Neural cell (in vitro differentiated cells): ENCODE measurements at regions not wholly inside any gene's neighbourhood (a gene's known extent, or its start where the extent isn't known, plus 50 kb on each side); places are given as distances from the start of the nearest gene placed in this dataset.

Source experiments
- POLR2AphosphoS5 ChIP-seq: IDR thresholded peaks from 2 replicates; pipeline ENCODE4 v1.6.1; 2012
- RAD21 ChIP-seq: fragments of 450-650 bp; conservative IDR thresholded peaks from 2 replicates; pipeline ENCODE4 v1.6.1; 2014; ENCODE audit warnings: antibody characterized with exemption, mild to moderate bottlenecking, moderate library complexity
- TAF1 ChIP-seq: IDR thresholded peaks from 2 replicates; pipeline ENCODE4 v1.6.1; 2012; ENCODE audit warnings: low read depth
- TF ChIP-seq, protein P1 (sequence below): fragments of 450-650 bp; IDR thresholded peaks from 2 replicates; pipeline ENCODE4 v1.5.1; 2014; ENCODE audit warnings: antibody characterized with exemption, mild to moderate bottlenecking, moderate library complexity; ENCODE audit not compliant: poor library complexity, severe bottlenecking
- TF ChIP-seq, protein P2 (sequence below): IDR thresholded peaks from 2 replicates; pipeline ENCODE4 v1.6.1; 2012; ENCODE audit warnings: borderline replicate concordance

DNA sequence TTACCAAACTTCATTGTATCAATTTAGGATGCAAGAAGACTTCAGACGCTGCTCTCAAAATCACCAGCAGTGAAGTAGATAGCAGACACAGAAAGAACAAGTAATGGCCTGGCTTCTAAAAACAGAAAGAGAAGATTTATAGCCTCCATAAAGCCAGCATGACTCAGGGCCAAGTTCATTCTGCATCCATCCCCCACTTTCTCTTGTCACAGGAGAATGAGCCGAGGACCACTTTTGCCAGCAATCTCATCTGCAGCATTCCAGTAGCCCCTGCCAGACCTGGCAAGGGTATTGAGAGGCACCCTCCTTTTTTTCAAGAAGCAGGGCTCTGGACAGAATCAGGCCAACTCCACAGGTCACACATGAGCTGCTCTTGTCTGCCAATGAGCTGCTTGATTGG is 355.4 kb upstream of the SOX9 start:
- TF ChIP-seq POLR2AphosphoS5 (no peak), TAF1 (no peak), RAD21 (no peak)
- TF ChIP-seq, protein P1, sequence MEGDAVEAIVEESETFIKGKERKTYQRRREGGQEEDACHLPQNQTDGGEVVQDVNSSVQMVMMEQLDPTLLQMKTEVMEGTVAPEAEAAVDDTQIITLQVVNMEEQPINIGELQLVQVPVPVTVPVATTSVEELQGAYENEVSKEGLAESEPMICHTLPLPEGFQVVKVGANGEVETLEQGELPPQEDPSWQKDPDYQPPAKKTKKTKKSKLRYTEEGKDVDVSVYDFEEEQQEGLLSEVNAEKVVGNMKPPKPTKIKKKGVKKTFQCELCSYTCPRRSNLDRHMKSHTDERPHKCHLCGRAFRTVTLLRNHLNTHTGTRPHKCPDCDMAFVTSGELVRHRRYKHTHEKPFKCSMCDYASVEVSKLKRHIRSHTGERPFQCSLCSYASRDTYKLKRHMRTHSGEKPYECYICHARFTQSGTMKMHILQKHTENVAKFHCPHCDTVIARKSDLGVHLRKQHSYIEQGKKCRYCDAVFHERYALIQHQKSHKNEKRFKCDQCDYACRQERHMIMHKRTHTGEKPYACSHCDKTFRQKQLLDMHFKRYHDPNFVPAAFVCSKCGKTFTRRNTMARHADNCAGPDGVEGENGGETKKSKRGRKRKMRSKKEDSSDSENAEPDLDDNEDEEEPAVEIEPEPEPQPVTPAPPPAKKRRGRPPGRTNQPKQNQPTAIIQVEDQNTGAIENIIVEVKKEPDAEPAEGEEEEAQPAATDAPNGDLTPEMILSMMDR, result no peak
- TF ChIP-seq, protein P2, sequence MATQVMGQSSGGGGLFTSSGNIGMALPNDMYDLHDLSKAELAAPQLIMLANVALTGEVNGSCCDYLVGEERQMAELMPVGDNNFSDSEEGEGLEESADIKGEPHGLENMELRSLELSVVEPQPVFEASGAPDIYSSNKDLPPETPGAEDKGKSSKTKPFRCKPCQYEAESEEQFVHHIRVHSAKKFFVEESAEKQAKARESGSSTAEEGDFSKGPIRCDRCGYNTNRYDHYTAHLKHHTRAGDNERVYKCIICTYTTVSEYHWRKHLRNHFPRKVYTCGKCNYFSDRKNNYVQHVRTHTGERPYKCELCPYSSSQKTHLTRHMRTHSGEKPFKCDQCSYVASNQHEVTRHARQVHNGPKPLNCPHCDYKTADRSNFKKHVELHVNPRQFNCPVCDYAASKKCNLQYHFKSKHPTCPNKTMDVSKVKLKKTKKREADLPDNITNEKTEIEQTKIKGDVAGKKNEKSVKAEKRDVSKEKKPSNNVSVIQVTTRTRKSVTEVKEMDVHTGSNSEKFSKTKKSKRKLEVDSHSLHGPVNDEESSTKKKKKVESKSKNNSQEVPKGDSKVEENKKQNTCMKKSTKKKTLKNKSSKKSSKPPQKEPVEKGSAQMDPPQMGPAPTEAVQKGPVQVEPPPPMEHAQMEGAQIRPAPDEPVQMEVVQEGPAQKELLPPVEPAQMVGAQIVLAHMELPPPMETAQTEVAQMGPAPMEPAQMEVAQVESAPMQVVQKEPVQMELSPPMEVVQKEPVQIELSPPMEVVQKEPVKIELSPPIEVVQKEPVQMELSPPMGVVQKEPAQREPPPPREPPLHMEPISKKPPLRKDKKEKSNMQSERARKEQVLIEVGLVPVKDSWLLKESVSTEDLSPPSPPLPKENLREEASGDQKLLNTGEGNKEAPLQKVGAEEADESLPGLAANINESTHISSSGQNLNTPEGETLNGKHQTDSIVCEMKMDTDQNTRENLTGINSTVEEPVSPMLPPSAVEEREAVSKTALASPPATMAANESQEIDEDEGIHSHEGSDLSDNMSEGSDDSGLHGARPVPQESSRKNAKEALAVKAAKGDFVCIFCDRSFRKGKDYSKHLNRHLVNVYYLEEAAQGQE, result no peak
